ENCODE measurements at regions not wholly inside any gene's neighbourhood (a gene's known extent, or its start where the extent isn't known, plus 50 kb on each side); places are given as distances from the start of the nearest gene placed in this dataset.

- H3K27me3 ChIP-seq (ENCODE audit: insufficient read depth, low read depth): no peaks in the 10 kb centered on the region
- H3K9ac ChIP-seq: no peak overlapping the region
- H4K20me1 ChIP-seq (ENCODE audit: insufficient read depth): no peaks in the 10 kb centered on the region
- H3K36me3 ChIP-seq (ENCODE audit: insufficient read depth): no peaks in the 10 kb centered on the region
- H2AFZ ChIP-seq (ENCODE audit: low read depth): no peak overlapping the region
- TF ChIP-seq CTCF (conservative IDR thresholded peaks at IDR 0.05; ENCODE audit: low read depth, low read length): no peak
- H3K4me1 ChIP-seq (ENCODE audit: low read depth, poor library complexity, severe bottlenecking): peaks cover 20% of the 10 kb centered on the region
- H3K4me3 ChIP-seq (IDR thresholded peaks at IDR 0.05; ENCODE audit: insufficient read depth, low read depth, low read length): no peak overlapping the region
- H3K4me2 ChIP-seq: no peak overlapping the region
- H3K79me2 ChIP-seq (ENCODE audit: insufficient read depth, low read depth): no peaks in the 10 kb centered on the region
- no peak overlapping the region for H3K27ac ChIP-seq
Measured at GRCh38 chr3:72266016-72266370, 481.0 kb upstream of the PROK2 start.

GRCh38 chr3:72265256-72266015 is 480.5 kb upstream of the PROK2 start:
- Histone ChIP-seq H3K27ac (no peak overlapping the region), H3K79me2 (ENCODE audit: insufficient read depth, low read depth) (no peaks in the 10 kb centered on the region), H4K20me1 (ENCODE audit: insufficient read depth) (no peaks in the 10 kb centered on the region), H3K4me3 (IDR thresholded peaks at IDR 0.05; ENCODE audit: insufficient read depth, low read depth, low read length) (no peak overlapping the region), H3K4me2 (no peak overlapping the region), H3K27me3 (ENCODE audit: insufficient read depth, low read depth) (no peaks in the 10 kb centered on the region), H2AFZ (ENCODE audit: low read depth) (no peak overlapping the region), H3K9ac (no peak overlapping the region), H3K4me1 (ENCODE audit: low read depth, poor library complexity, severe bottlenecking) (peaks cover 15% of the 10 kb centered on the region), H3K36me3 (ENCODE audit: insufficient read depth) (no peaks in the 10 kb centered on the region)
- no peak for TF ChIP-seq CTCF (conservative IDR thresholded peaks at IDR 0.05; ENCODE audit: low read depth, low read length)

GRCh38 chr3:72263223-72263990 is 478.5 kb upstream of the PROK2 start:
- Histone ChIP-seq H3K9ac (no peak overlapping the region), H3K4me3 (IDR thresholded peaks at IDR 0.05; ENCODE audit: insufficient read depth, low read depth, low read length) (no peak overlapping the region), H4K20me1 (ENCODE audit: insufficient read depth) (no peaks in the 10 kb centered on the region), H3K27ac (no peak overlapping the region), H2AFZ (ENCODE audit: low read depth) (no peak overlapping the region), H3K4me2 (no peak overlapping the region), H3K27me3 (ENCODE audit: insufficient read depth, low read depth) (no peaks in the 10 kb centered on the region), H3K4me1 (ENCODE audit: low read depth, poor library complexity, severe bottlenecking) (no peaks in the 10 kb centered on the region), H3K36me3 (ENCODE audit: insufficient read depth) (no peaks in the 10 kb centered on the region), H3K79me2 (ENCODE audit: insufficient read depth, low read depth) (no peaks in the 10 kb centered on the region)
- TF ChIP-seq CTCF (conservative IDR thresholded peaks at IDR 0.05; ENCODE audit: low read depth, low read length): no peak

GRCh38 chr3:72262736-72263135 is 477.8 kb upstream of the PROK2 start:
- Histone ChIP-seq H4K20me1 (ENCODE audit: insufficient read depth) (no peaks in the 10 kb centered on the region), H3K4me1 (ENCODE audit: low read depth, poor library complexity, severe bottlenecking) (no peaks in the 10 kb centered on the region), H3K4me3 (IDR thresholded peaks at IDR 0.05; ENCODE audit: insufficient read depth, low read depth, low read length) (no peak overlapping the region), H3K4me2 (no peak overlapping the region), H3K9ac (no peak overlapping the region), H2AFZ (ENCODE audit: low read depth) (no peak overlapping the region), H3K27ac (no peak overlapping the region), H3K36me3 (ENCODE audit: insufficient read depth) (no peaks in the 10 kb centered on the region), H3K79me2 (ENCODE audit: insufficient read depth, low read depth) (no peaks in the 10 kb centered on the region), H3K27me3 (ENCODE audit: insufficient read depth, low read depth) (no peaks in the 10 kb centered on the region)
- no peak for TF ChIP-seq CTCF (conservative IDR thresholded peaks at IDR 0.05; ENCODE audit: low read depth, low read length)
